ENCODE measurements at regions not wholly inside any gene's neighbourhood (a gene's known extent, or its start where the extent isn't known, plus 50 kb on each side); places are given as distances from the start of the nearest gene placed in this dataset.

- Histone ChIP-seq H3K27ac (ENCODE audit: low read length) (no peak overlapping the region), H3K4me1 (ENCODE audit: control insufficient read depth, insufficient read depth, low read length) (no peaks in the 10 kb centered on the region), H3K27me3 (ENCODE audit: control insufficient read depth, insufficient read depth, low read length) (no peaks in the 10 kb centered on the region), H3K36me3 (ENCODE audit: control insufficient read depth, insufficient read depth, low read length) (no peaks in the 10 kb centered on the region), H3K4me3 (ENCODE audit: low read length) (no peak overlapping the region), H3K9me3 (ENCODE audit: control insufficient read depth, insufficient read depth, low read length) (no peaks in the 10 kb centered on the region)
- H3K27ac Mint-ChIP-seq: no peak overlapping the region
- no peaks in the 10 kb centered on the region for H3K9me3 Mint-ChIP-seq
- intact Hi-C loops (cut with micrococcal nuclease): no loop called here
- H3K4me3 Mint-ChIP-seq: no peak overlapping the region
- DNase-seq (no peak), ATAC-seq (no peak)
- WGBS (ENCODE audit: insufficient coverage): no CpG with 5 or more reads among the region's 2 CpGs
- peaks cover 0 to 10% of the 10 kb centered on the region in 2 donors for H3K4me1 Mint-ChIP-seq
- TF ChIP-seq, protein P1, sequence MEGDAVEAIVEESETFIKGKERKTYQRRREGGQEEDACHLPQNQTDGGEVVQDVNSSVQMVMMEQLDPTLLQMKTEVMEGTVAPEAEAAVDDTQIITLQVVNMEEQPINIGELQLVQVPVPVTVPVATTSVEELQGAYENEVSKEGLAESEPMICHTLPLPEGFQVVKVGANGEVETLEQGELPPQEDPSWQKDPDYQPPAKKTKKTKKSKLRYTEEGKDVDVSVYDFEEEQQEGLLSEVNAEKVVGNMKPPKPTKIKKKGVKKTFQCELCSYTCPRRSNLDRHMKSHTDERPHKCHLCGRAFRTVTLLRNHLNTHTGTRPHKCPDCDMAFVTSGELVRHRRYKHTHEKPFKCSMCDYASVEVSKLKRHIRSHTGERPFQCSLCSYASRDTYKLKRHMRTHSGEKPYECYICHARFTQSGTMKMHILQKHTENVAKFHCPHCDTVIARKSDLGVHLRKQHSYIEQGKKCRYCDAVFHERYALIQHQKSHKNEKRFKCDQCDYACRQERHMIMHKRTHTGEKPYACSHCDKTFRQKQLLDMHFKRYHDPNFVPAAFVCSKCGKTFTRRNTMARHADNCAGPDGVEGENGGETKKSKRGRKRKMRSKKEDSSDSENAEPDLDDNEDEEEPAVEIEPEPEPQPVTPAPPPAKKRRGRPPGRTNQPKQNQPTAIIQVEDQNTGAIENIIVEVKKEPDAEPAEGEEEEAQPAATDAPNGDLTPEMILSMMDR (IDR thresholded peaks at IDR 0.05): no peak
- H3K27me3 Mint-ChIP-seq (ENCODE audit: low read depth in 2 of 2): no peaks in the 10 kb centered on the region
- no peaks in the 10 kb centered on the region for H3K36me3 Mint-ChIP-seq
Observed at GRCh38 chr12:19065223-19065622, 64.3 kb upstream of the PLEKHA5 start.

GRCh38 chr12:19065871-19066270 is 63.7 kb upstream of the PLEKHA5 start:
- Histone ChIP-seq H3K36me3 (ENCODE audit: control insufficient read depth, insufficient read depth, low read length) (no peaks in the 10 kb centered on the region), H3K4me3 (ENCODE audit: low read length) (no peak overlapping the region), H3K27me3 (ENCODE audit: control insufficient read depth, insufficient read depth, low read length) (no peaks in the 10 kb centered on the region), H3K4me1 (ENCODE audit: control insufficient read depth, insufficient read depth, low read length) (no peaks in the 10 kb centered on the region), H3K27ac (ENCODE audit: low read length) (no peak overlapping the region), H3K9me3 (ENCODE audit: control insufficient read depth, insufficient read depth, low read length) (no peaks in the 10 kb centered on the region)
- no peak for DNase-seq
- intact Hi-C loops (cut with micrococcal nuclease): no loop called here
- H3K27ac Mint-ChIP-seq: no peak overlapping the region
- H3K36me3 Mint-ChIP-seq: no peaks in the 10 kb centered on the region
- 73% methylated on average over 1 of the region's 1 CpG for WGBS (ENCODE audit: insufficient coverage)
- H3K4me3 Mint-ChIP-seq: no peak overlapping the region
- no peaks in the 10 kb centered on the region for H3K27me3 Mint-ChIP-seq (ENCODE audit: low read depth in 2 of 2)
- no peaks in the 10 kb centered on the region for H3K9me3 Mint-ChIP-seq
- no peak for ATAC-seq
- peaks cover 0 to 10% of the 10 kb centered on the region in 2 donors for H3K4me1 Mint-ChIP-seq
- TF ChIP-seq, protein P1 (IDR thresholded peaks at IDR 0.05): no peak

GRCh38 chr12:19066475-19067001 is 63.0 kb upstream of the PLEKHA5 start:
- no peaks in the 10 kb centered on the region for H3K27me3 Mint-ChIP-seq (ENCODE audit: low read depth in 2 of 2)
- WGBS (ENCODE audit: insufficient coverage): 82% methylated on average over 2 of the region's 3 CpGs
- Histone ChIP-seq H3K27me3 (ENCODE audit: control insufficient read depth, insufficient read depth, low read length) (no peaks in the 10 kb centered on the region), H3K4me3 (ENCODE audit: low read length) (no peak overlapping the region), H3K36me3 (ENCODE audit: control insufficient read depth, insufficient read depth, low read length) (no peaks in the 10 kb centered on the region), H3K27ac (ENCODE audit: low read length) (no peak overlapping the region), H3K9me3 (ENCODE audit: control insufficient read depth, insufficient read depth, low read length) (no peaks in the 10 kb centered on the region), H3K4me1 (ENCODE audit: control insufficient read depth, insufficient read depth, low read length) (no peaks in the 10 kb centered on the region)
- no peaks in the 10 kb centered on the region for H3K9me3 Mint-ChIP-seq
- H3K4me3 Mint-ChIP-seq: no peak overlapping the region
- no peak overlapping the region for H3K27ac Mint-ChIP-seq
- intact Hi-C loops (cut with micrococcal nuclease): no loop called here
- ATAC-seq: no peak
- H3K4me1 Mint-ChIP-seq: peaks cover 0 to 10% of the 10 kb centered on the region in 2 donors
- DNase-seq: no peak
- H3K36me3 Mint-ChIP-seq: no peaks in the 10 kb centered on the region
- TF ChIP-seq, protein P1 (IDR thresholded peaks at IDR 0.05): no peak

DNA sequence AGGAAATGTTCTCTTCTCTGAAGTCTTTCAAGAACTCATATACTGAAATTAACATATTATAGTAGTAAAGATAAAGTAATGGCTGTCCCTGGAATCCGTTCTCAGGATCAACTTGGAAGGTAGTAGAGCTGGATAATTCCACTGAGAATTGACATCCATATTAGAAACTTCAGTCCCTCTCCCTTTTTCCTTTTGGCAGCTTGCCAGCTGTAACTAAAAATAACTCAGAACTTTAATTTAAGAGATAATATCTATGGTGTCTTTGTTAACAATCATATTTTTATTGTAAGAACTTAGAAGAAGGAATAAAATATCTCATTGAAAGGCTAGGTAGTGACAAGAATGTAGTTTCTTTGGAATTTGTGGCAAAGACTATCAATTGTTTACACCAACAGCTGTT is 61.4 kb upstream of the PLEKHA5 start:
- peaks cover 0 to 6% of the 10 kb centered on the region in 2 donors for H3K4me1 Mint-ChIP-seq
- Histone ChIP-seq H3K27ac (ENCODE audit: low read length) (no peak overlapping the region), H3K36me3 (ENCODE audit: control insufficient read depth, insufficient read depth, low read length) (no peaks in the 10 kb centered on the region), H3K4me3 (ENCODE audit: low read length) (no peak overlapping the region), H3K27me3 (ENCODE audit: control insufficient read depth, insufficient read depth, low read length) (no peaks in the 10 kb centered on the region), H3K9me3 (ENCODE audit: control insufficient read depth, insufficient read depth, low read length) (no peaks in the 10 kb centered on the region), H3K4me1 (ENCODE audit: control insufficient read depth, insufficient read depth, low read length) (no peaks in the 10 kb centered on the region)
- TF ChIP-seq, protein P1 (IDR thresholded peaks at IDR 0.05): no peak
- no peaks in the 10 kb centered on the region for H3K9me3 Mint-ChIP-seq
- H3K27ac Mint-ChIP-seq: no peak overlapping the region
- intact Hi-C loops (cut with micrococcal nuclease): no loop called here
- ATAC-seq: no peak
- no peaks in the 10 kb centered on the region for H3K27me3 Mint-ChIP-seq (ENCODE audit: low read depth in 2 of 2)
- H3K4me3 Mint-ChIP-seq: no peak overlapping the region
- no peak for DNase-seq
- WGBS (ENCODE audit: insufficient coverage): no CpG with 5 or more reads among the region's 1 CpG
- H3K36me3 Mint-ChIP-seq: no peaks in the 10 kb centered on the region

All from natural killer cell (primary cell).